Activated CD4-positive, alpha-beta T cell treated with anti-CD3 and anti-CD28 coated beads for 36 hours (primary cell): ENCODE measurements at regions not wholly inside any gene's neighbourhood (a gene's known extent, or its start where the extent isn't known, plus 50 kb on each side); places are given as distances from the start of the nearest gene placed in this dataset.
"Not testable (repeated sequence)": the region's sequence is repeated elsewhere in the genome, so short reads cannot be mapped to it uniquely, and the experiment has no call there.

Experiments used
- ATAC-seq: fragments of 200-7000 bp; cut with Tn5 transposase; one replicate; pipeline ENCODE4 v1.10.0; 2021; ENCODE audit warnings: mild to moderate bottlenecking, moderate library complexity
- CTCF ChIA-PET: fragments of 350-600 bp; sonication (Branson Sonifier 250); formaldehyde crosslinking; loops from one replicate; lab custom pipeline; 2021; ENCODE audit warnings: antibody characterized with exemption; lab: Charles Lee
- POLR2A ChIA-PET: fragments of 350-600 bp; sonication (Branson Sonifier 250); formaldehyde crosslinking; loops from one replicate; lab custom pipeline; 2021; ENCODE audit warnings: antibody characterized with exemption, inconsistent platforms; lab: Charles Lee
- DNase-seq: peaks from one replicate; pipeline ENCODE4 v3.0.0-alpha.2; 2020
- H3K27ac Mint-ChIP-seq: one replicate; pipeline ENCODE4 v1.8.0; 2021; ENCODE audit warnings: mixed read lengths
- H3K27me3 Mint-ChIP-seq: one replicate; pipeline ENCODE4 v1.8.0; 2021; ENCODE audit warnings: mixed read lengths
- H3K36me3 Mint-ChIP-seq: one replicate; pipeline ENCODE4 v1.8.0; 2021; ENCODE audit warnings: low read depth, mixed read lengths
- H3K4me1 Mint-ChIP-seq: one replicate; pipeline ENCODE4 v1.8.0; 2021; ENCODE audit warnings: mixed read lengths
- H3K4me3 Mint-ChIP-seq: one replicate; pipeline ENCODE4 v1.8.0; 2021; ENCODE audit warnings: mild to moderate bottlenecking, moderate library complexity, mixed read lengths
- H3K9me3 Mint-ChIP-seq: one replicate; pipeline ENCODE4 v1.8.0; 2021; ENCODE audit warnings: low read depth, mixed read lengths
- intact Hi-C, 2 experiments: fragments of 100-400 bp; cut with DNase I in 1 of 2; cut with micrococcal nuclease in 1 of 2; formaldehyde crosslinking; loops; one replicate each; pipeline versions ENCODE4 v1.14.2 to v1.15.1; 2022 to 2024; cut with DNase I, micrococcal nuclease

DNA sequence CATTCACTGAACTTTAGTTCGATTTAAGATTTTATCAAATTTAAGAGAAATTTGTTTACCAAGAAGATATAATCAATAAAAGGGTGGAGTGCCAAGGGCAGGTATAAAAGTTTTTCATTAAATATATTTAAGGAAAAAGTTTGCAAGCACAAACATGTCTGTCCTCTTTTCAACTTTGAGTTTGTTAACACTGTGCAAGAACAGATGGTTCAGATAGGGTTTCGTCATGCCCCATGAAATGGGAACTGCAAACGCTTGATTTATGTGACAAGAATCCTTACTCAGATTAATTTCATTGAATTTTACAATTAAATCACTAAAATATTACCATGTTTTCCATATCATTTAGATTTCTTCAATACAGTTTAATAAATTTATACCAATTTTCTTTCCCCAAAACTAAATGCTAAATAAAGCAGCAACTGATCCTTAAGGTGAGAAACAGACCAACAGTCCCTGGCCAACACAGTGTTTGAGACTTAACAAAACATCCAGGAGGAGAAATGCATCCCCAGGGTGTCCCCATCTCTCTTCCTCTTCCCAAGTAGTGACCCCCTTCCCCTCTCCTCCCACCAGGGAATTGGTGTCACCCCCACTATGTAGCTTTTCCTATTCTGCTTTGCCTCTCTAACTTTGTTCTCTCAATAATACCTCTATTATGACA lies 292.9 kb downstream of the LTN1 start:
- ATAC-seq (no peak), DNase-seq (no peak)
- peaks cover 16% of the 10 kb centered on the region for H3K9me3 Mint-ChIP-seq
- ChIA-PET CTCF (interaction anchor here (0.7 to 1.1 kb wide), 2 partner anchors 10 to 194 kb away, joined by 3 read pairs; no protein-coding TSS in a partner anchor), POLR2A (no interaction called here)
- intact Hi-C loops: no loop called here
- no peak overlapping the region for H3K27ac Mint-ChIP-seq
- no peaks in the 10 kb centered on the region for H3K4me1 Mint-ChIP-seq
- no peaks in the 10 kb centered on the region for H3K27me3 Mint-ChIP-seq
- peaks cover 4% of the 10 kb centered on the region for H3K36me3 Mint-ChIP-seq
- no peak overlapping the region for H3K4me3 Mint-ChIP-seq

- POLR2A ChIA-PET: no interaction called here
These were observed 293.5 kb downstream of the LTN1 start for GRCh38 chr21:28699186-28699585.

GRCh38 chr21:28696844-28697410 lies 295.8 kb downstream of the LTN1 start:
- intact Hi-C loops: no loop called here
- no peak overlapping the region for H3K27ac Mint-ChIP-seq
- no peaks in the 10 kb centered on the region for H3K4me1 Mint-ChIP-seq
- DNase-seq (no peak), ATAC-seq (no peak)
- CTCF ChIA-PET: no interaction called here
- H3K9me3 Mint-ChIP-seq: peaks cover 3% of the 10 kb centered on the region
- no peaks in the 10 kb centered on the region for H3K36me3 Mint-ChIP-seq
- H3K4me3 Mint-ChIP-seq: no peak overlapping the region
- POLR2A ChIA-PET: no interaction called here
- H3K27me3 Mint-ChIP-seq: no peaks in the 10 kb centered on the region

More at GRCh38 chr21:28699186-28699585, 293.5 kb downstream of the LTN1 start:
- no peak for ATAC-seq
- Mint-ChIP-seq H3K4me1 (no peaks in the 10 kb centered on the region), H3K4me3 (no peak overlapping the region), H3K9me3 (peaks cover 16% of the 10 kb centered on the region), H3K27me3 (no peaks in the 10 kb centered on the region), H3K36me3 (peaks cover 4% of the 10 kb centered on the region), H3K27ac (no peak overlapping the region)
- DNase-seq: no peak
- CTCF ChIA-PET: no interaction called here
- intact Hi-C loops: no loop called here

DNA sequence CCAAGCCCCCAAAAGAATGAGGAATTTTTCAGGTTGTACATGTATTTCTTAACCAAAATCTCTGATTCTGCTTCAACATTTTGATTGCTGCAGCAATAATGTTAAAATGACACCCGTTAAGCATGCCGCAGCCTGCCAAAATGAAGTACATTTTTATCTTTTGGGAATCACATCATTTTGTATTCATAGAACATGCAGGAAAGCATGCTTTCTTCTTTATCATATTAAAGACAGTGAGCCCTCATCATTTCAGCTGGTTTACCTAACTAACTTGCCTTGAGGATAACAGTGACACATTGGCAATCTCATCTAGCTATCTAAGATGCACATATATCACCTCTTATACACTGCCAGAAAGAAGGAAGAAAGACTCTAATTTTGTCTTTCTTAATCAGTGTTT lies 299.2 kb downstream of the LTN1 start:
- peaks cover 2% of the 10 kb centered on the region for H3K9me3 Mint-ChIP-seq
- H3K27ac Mint-ChIP-seq: no peak overlapping the region
- no peaks in the 10 kb centered on the region for H3K36me3 Mint-ChIP-seq
- intact Hi-C loops: no loop called here
- no peak overlapping the region for H3K4me3 Mint-ChIP-seq
- POLR2A ChIA-PET: no interaction called here
- CTCF ChIA-PET: interaction anchor here (1.3 kb wide), 1 partner anchor 52 kb away, joined by 4 read pairs; no protein-coding TSS in a partner anchor
- H3K4me1 Mint-ChIP-seq: no peaks in the 10 kb centered on the region
- no peak for DNase-seq
- ATAC-seq: no peak
- no peaks in the 10 kb centered on the region for H3K27me3 Mint-ChIP-seq

- no peak overlapping the region for H3K4me3 Mint-ChIP-seq
- intact Hi-C loops: no loop called here
- POLR2A ChIA-PET: no interaction called here
- ATAC-seq: no peak
- DNase-seq: no peak
- H3K36me3 Mint-ChIP-seq: no peaks in the 10 kb centered on the region
- H3K9me3 Mint-ChIP-seq: peaks cover under 1% of the 10 kb centered on the region
- H3K4me1 Mint-ChIP-seq: no peaks in the 10 kb centered on the region
- no peaks in the 10 kb centered on the region for H3K27me3 Mint-ChIP-seq
- no peak overlapping the region for H3K27ac Mint-ChIP-seq
- CTCF ChIA-PET: interaction anchor here (0.9 kb wide), 1 partner anchor 56 kb away, joined by 4 read pairs; no protein-coding TSS in a partner anchor
These were observed 302.5 kb downstream of the LTN1 start for GRCh38 chr21:28690196-28690595.

GRCh38 chr21:28688381-28688780 lies 304.3 kb downstream of the LTN1 start:
- Mint-ChIP-seq H3K27ac (no peak overlapping the region), H3K27me3 (no peaks in the 10 kb centered on the region), H3K4me1 (no peaks in the 10 kb centered on the region), H3K9me3 (no peaks in the 10 kb centered on the region), H3K4me3 (no peak overlapping the region), H3K36me3 (no peaks in the 10 kb centered on the region)
- ATAC-seq: no peak
- ChIA-PET CTCF (interaction anchor here (1.3 kb wide), 1 partner anchor 57 kb away, joined by 4 read pairs; no protein-coding TSS in a partner anchor), POLR2A (no interaction called here)
- intact Hi-C loops: no loop called here
- DNase-seq: no peak

DNA sequence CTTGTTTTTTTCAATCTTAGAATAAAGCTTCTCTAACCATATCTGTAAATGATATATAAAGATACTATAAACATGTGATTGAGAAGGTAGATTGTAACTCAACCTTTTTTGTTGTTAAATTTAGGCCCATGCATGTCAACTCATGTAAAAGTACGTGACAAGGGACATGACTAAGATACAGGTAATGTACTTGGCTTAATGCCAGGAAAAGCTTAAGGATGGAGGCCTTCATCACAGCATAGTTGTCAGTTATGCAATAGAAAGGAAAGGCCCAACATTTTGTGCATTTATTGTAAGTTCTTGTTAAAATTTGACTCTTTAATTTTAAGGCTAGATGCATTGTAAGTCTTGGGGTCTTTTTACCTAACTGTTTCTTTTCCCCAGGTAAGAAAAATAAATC lies 305.1 kb downstream of the LTN1 start:
- intact Hi-C loops: no loop called here
- Mint-ChIP-seq H3K4me1 (no peaks in the 10 kb centered on the region), H3K36me3 (no peaks in the 10 kb centered on the region), H3K27ac (no peak overlapping the region), H3K27me3 (no peaks in the 10 kb centered on the region), H3K9me3 (no peaks in the 10 kb centered on the region), H3K4me3 (no peak overlapping the region)
- ChIA-PET POLR2A (interaction anchor here (0.8 kb wide), 1 partner anchor 1222 kb away, joined by 3 read pairs; no protein-coding TSS in a partner anchor), CTCF (interaction anchor here (1.3 kb wide), 1 partner anchor 58 kb away, joined by 4 read pairs; no protein-coding TSS in a partner anchor)
- ATAC-seq: no peak
- no peak for DNase-seq

- H3K4me1 Mint-ChIP-seq: no peaks in the 10 kb centered on the region
- POLR2A ChIA-PET: no interaction called here
- H3K9me3 Mint-ChIP-seq: no peaks in the 10 kb centered on the region
- CTCF ChIA-PET: no interaction called here
- intact Hi-C loops: no loop called here
- no peaks in the 10 kb centered on the region for H3K36me3 Mint-ChIP-seq
- H3K4me3 Mint-ChIP-seq: no peak overlapping the region
- H3K27ac Mint-ChIP-seq: no peak overlapping the region
- H3K27me3 Mint-ChIP-seq: no peaks in the 10 kb centered on the region
- no peak for DNase-seq
- no peak for ATAC-seq
These were observed 308.5 kb downstream of the LTN1 start for GRCh38 chr21:28683982-28684752.

DNA sequence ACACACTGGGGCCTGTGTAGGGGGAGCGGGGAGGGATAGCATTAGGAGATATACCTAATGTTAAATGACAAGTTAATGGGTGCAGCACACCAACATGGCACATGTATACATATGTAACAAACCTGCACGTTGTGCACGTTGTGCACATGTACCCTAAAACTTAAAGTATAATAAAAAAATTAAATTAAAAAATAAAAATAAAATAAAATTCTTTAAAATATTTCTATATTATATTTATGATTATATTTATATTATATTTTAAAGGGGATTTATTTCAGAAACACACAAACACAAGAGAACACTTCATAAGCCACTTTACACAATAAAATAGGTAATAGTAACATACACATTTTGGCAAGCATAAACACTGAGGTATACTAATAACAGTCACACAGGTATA lies 309.8 kb downstream of the LTN1 start:
- POLR2A ChIA-PET, intact Hi-C loops, H3K27ac Mint-ChIP-seq, ATAC-seq, CTCF ChIA-PET, H3K4me1 Mint-ChIP-seq, H3K9me3 Mint-ChIP-seq, H3K27me3 Mint-ChIP-seq, H3K4me3 Mint-ChIP-seq, H3K36me3 Mint-ChIP-seq, DNase-seq: not testable (repeated sequence)

GRCh38 chr21:28677096-28677495 lies 315.6 kb downstream of the LTN1 start:
- H3K4me1 Mint-ChIP-seq, H3K36me3 Mint-ChIP-seq, DNase-seq, H3K27ac Mint-ChIP-seq, CTCF ChIA-PET, H3K27me3 Mint-ChIP-seq, H3K9me3 Mint-ChIP-seq, intact Hi-C loops, ATAC-seq, POLR2A ChIA-PET, H3K4me3 Mint-ChIP-seq: not testable (repeated sequence)

DNA sequence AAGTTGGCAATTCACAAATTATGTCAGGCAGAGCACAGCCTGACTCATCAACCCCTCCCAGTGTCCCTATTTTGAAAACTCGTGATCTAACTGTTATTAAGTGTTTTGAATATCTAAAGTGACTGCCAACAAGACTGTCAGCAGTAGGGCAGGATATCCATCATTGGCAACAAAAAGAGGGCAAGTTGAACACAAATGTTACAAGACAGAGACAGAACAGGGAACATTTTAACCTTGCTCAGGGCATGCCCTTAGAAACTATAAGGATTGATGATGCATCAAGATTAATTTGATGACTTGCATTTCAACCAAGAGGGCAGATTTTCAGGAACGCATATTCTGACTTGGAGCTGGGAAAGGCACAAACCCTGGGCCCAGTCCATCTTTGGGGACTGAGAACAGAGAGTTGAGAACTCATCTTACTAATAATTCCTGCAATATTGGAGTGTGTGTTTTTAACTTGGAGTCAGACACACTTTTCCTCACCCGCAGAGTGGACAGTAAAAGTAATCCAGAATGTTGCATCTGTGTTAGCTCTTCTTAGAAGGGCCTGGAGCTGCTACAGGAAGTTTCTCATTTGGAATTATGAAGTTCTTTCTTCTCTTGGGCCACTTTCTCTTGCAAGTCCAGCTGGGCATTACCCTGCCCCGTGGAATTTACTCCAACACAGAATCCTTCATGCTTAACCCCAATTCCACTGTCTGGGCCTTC lies 317.2 kb downstream of the LTN1 start:
- Mint-ChIP-seq H3K9me3 (peaks cover 4% of the 10 kb centered on the region), H3K36me3 (peaks cover 9% of the 10 kb centered on the region), H3K4me1 (no peaks in the 10 kb centered on the region), H3K4me3 (no peak overlapping the region), H3K27ac (no peak overlapping the region), H3K27me3 (no peaks in the 10 kb centered on the region)
- no peak for DNase-seq
- intact Hi-C loops: no loop called here
- ChIA-PET POLR2A (no interaction called here), CTCF (no interaction called here)
- no peak for ATAC-seq
